OCI-LY1 (cell line): ENCODE measurements at regions not wholly inside any gene's neighbourhood (a gene's known extent, or its start where the extent isn't known, plus 50 kb on each side); places are given as distances from the start of the nearest gene placed in this dataset.

Experiments used
- H2AFZ ChIP-seq: fragments of 200-600 bp; sonication (generic), shearing (Covaris generic); 2 replicates; pipeline ENCODE4 v1.6.0; 2014; ENCODE audit warnings: antibody characterized with exemption, mild to moderate bottlenecking, low read length
- H3F3A ChIP-seq: fragments of 200-600 bp; sonication (generic), shearing (Covaris generic); 2 replicates; pipeline ENCODE4 v1.6.0; 2014; ENCODE audit warnings: mild to moderate bottlenecking, antibody characterized with exemption, low read length, moderate library complexity; ENCODE audit not compliant: insufficient read depth
- H3K27ac ChIP-seq: fragments of 200-600 bp; sonication (generic); 2 replicates; pipeline ENCODE4 v1.5.1; 2014; ENCODE audit warnings: low read length, mixed run types, mild to moderate bottlenecking, low read depth; ENCODE audit not compliant: poor library complexity, severe bottlenecking
- H3K27me3 ChIP-seq: fragments of 200-600 bp; sonication (generic); 2 replicates; pipeline ENCODE4 v1.6.0; 2014; ENCODE audit warnings: antibody characterized with exemption, mild to moderate bottlenecking, low read length, moderate library complexity; ENCODE audit not compliant: insufficient read depth
- H3K36me3 ChIP-seq: fragments of 200-600 bp; sonication (generic); 2 replicates; pipeline ENCODE4 v1.6.1; 2014; ENCODE audit warnings: mild to moderate bottlenecking, antibody characterized with exemption, low read length, moderate library complexity, mixed read lengths; ENCODE audit not compliant: insufficient read depth
- H3K4me1 ChIP-seq: fragments of 200-600 bp; sonication (generic); 2 replicates; pipeline ENCODE4 v1.5.1; 2014; ENCODE audit warnings: mild to moderate bottlenecking, low read length, moderate library complexity; ENCODE audit not compliant: insufficient read depth, severe bottlenecking
- H3K4me2 ChIP-seq: fragments of 200-600 bp; sonication (generic), shearing (Covaris generic); 2 replicates; pipeline ENCODE4 v1.6.1; 2014; ENCODE audit warnings: low read length
- H3K4me3 ChIP-seq: fragments of 200-600 bp; sonication (generic); 2 replicates; pipeline ENCODE4 v1.5.1; 2014; ENCODE audit warnings: low read length, low read depth, mild to moderate bottlenecking, mixed read lengths; ENCODE audit not compliant: poor library complexity, severe bottlenecking
- H3K79me2 ChIP-seq: fragments of 200-600 bp; shearing (Covaris generic); 2 replicates; pipeline ENCODE4 v1.6.1; 2016; ENCODE audit warnings: mixed run types, low read length, mixed read lengths; ENCODE audit not compliant: insufficient read depth
- H3K9ac ChIP-seq: fragments of 200-600 bp; sonication (generic), shearing (Covaris generic); 2 replicates; pipeline ENCODE4 v1.6.1; 2014; ENCODE audit warnings: mild to moderate bottlenecking, low read length, mixed read lengths
- H3K9me2 ChIP-seq: fragments of 200-600 bp; sonication (generic), shearing (Covaris generic); 2 replicates; pipeline ENCODE4 v1.6.1; 2014; ENCODE audit warnings: low read depth, mild to moderate bottlenecking, low read length, mixed read lengths
- H3K9me3 ChIP-seq: fragments of 200-600 bp; shearing (Covaris generic); 2 replicates; pipeline ENCODE4 v1.6.1; 2014; ENCODE audit warnings: low read length, mixed read lengths
- H4K20me1 ChIP-seq: fragments of 200-600 bp; sonication (generic), shearing (Covaris generic); 2 replicates; pipeline ENCODE4 v1.6.0; 2016; ENCODE audit warnings: mild to moderate bottlenecking, low read length; ENCODE audit not compliant: insufficient read depth
- CTCF ChIP-seq: fragments of 200-600 bp; sonication (generic), shearing (Covaris generic); IDR thresholded peaks from 2 replicates; pipeline ENCODE4 v1.5.1; 2017; ENCODE audit warnings: mild to moderate bottlenecking, antibody characterized with exemption, low read length, moderate library complexity, mixed read lengths
- EZH2 ChIP-seq: fragments of 200-600 bp; sonication (generic), shearing (Covaris generic); IDR thresholded peaks from 2 replicates; pipeline ENCODE4 v1.8.0; 2017; ENCODE audit warnings: borderline replicate concordance, mixed run types, mild to moderate bottlenecking, antibody characterized with exemption, low read length, moderate library complexity, mixed read lengths

- Histone ChIP-seq H3K4me1 (no peaks in the 10 kb centered on the region), H3K4me3 (no peak overlapping the region), H3K36me3 (no peaks in the 10 kb centered on the region), H3K9me2 (no peaks in the 10 kb centered on the region), H3K27ac (no peak overlapping the region), H3K9ac (no peak overlapping the region), H2AFZ (no peak overlapping the region), H3K27me3 (no peaks in the 10 kb centered on the region), H3F3A (no peaks in the 10 kb centered on the region), H3K4me2 (no peak overlapping the region), H3K79me2 (no peaks in the 10 kb centered on the region), H4K20me1 (no peaks in the 10 kb centered on the region), H3K9me3 (no peaks in the 10 kb centered on the region)
- TF ChIP-seq EZH2, result no peak
- TF ChIP-seq CTCF, result peak; percentile 40; the same call in 1 of the 2 replicates
Measured at GRCh38 chr2:56749152-56749752, 565.5 kb downstream of the CCDC85A start.

DNA sequence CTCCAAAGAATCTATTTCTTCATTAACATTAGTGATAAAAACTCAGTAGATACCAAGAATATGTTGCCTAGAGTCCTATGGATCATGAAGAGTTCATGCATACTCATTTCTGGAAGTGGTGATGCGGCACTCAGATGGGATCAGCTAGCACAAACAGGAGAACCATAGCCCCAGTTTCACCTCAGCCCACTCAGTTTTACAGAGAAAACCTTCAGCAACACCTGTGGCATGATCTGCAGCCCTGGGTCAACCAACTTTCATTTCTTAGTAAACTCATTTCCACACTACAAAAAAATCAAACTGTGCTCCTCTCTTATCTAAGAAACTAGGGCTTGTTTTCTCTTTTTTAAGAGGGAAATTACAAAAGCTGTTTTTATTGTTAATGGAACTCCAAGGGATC, 569.4 kb downstream of the CCDC85A start:
- Histone ChIP-seq H3K36me3 (no peaks in the 10 kb centered on the region), H3K9me2 (no peaks in the 10 kb centered on the region), H3K27me3 (no peaks in the 10 kb centered on the region), H3K4me3 (no peak overlapping the region), H3K4me1 (no peaks in the 10 kb centered on the region), H4K20me1 (no peaks in the 10 kb centered on the region), H2AFZ (no peak overlapping the region), H3K9me3 (no peaks in the 10 kb centered on the region), H3K79me2 (no peaks in the 10 kb centered on the region), H3K27ac (no peak overlapping the region), H3K4me2 (no peak overlapping the region), H3F3A (no peaks in the 10 kb centered on the region), H3K9ac (no peak overlapping the region)
- no peak for TF ChIP-seq CTCF
- no peak for TF ChIP-seq EZH2

DNA sequence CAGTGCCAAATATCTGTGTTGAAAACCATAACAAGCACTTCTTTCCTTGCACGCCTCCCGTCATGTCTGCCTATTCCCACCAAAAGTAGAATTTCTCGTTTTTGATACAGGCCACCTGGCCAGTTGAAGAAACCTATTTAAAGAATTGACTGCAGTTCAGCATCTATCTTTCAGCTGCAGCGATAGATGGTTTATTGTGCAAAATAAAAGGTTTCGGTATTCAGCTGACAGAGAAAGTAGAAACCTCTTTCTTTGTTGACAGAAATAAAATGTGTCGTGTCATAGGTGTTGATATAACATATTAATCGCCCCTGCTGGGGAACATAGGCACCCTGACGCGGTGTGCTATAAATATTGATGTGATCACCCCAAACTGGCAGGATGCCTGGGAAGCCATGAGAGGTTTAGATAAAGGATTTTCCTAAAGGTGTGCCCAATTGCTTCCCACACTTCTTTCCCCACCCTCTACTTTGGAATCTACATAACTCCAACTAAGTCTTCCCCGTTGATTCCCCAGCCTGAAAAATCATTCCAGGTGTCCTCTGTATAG, 570.4 kb downstream of the CCDC85A start:
- Histone ChIP-seq H3K4me1 (no peaks in the 10 kb centered on the region), H3K36me3 (no peaks in the 10 kb centered on the region), H3K27me3 (no peaks in the 10 kb centered on the region), H4K20me1 (no peaks in the 10 kb centered on the region), H3F3A (no peaks in the 10 kb centered on the region), H3K9me2 (no peaks in the 10 kb centered on the region), H3K4me2 (no peak overlapping the region), H3K4me3 (no peak overlapping the region), H3K79me2 (no peaks in the 10 kb centered on the region), H3K9me3 (no peaks in the 10 kb centered on the region), H3K27ac (no peak overlapping the region), H2AFZ (no peak overlapping the region), H3K9ac (no peak overlapping the region)
- TF ChIP-seq EZH2 (no peak), CTCF (no peak)
